ENCODE measurements at regions not wholly inside any gene's neighbourhood (a gene's known extent, or its start where the extent isn't known, plus 50 kb on each side); places are given as distances from the start of the nearest gene placed in this dataset.

DNA sequence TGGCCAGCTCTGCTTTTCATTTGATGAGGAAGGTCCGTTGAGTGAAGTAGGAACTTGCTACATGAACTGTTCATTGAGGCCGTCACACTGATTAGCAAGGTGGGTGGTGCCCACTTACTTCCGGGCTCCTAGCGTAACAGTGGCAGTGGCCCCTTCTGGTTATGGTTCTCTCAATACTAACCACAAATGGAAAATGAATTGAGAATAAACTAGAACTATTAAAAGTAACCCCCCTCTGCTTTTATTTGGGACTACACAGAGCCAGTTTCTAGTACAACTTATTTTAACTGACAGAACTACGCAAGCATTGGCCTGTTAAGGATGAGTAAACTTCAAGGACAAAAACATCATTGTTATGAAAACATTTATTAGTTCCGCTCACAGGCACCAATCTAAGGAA lies 519.1 kb downstream of the INHBA start (continued):
- TF ChIP-seq, protein P1, sequence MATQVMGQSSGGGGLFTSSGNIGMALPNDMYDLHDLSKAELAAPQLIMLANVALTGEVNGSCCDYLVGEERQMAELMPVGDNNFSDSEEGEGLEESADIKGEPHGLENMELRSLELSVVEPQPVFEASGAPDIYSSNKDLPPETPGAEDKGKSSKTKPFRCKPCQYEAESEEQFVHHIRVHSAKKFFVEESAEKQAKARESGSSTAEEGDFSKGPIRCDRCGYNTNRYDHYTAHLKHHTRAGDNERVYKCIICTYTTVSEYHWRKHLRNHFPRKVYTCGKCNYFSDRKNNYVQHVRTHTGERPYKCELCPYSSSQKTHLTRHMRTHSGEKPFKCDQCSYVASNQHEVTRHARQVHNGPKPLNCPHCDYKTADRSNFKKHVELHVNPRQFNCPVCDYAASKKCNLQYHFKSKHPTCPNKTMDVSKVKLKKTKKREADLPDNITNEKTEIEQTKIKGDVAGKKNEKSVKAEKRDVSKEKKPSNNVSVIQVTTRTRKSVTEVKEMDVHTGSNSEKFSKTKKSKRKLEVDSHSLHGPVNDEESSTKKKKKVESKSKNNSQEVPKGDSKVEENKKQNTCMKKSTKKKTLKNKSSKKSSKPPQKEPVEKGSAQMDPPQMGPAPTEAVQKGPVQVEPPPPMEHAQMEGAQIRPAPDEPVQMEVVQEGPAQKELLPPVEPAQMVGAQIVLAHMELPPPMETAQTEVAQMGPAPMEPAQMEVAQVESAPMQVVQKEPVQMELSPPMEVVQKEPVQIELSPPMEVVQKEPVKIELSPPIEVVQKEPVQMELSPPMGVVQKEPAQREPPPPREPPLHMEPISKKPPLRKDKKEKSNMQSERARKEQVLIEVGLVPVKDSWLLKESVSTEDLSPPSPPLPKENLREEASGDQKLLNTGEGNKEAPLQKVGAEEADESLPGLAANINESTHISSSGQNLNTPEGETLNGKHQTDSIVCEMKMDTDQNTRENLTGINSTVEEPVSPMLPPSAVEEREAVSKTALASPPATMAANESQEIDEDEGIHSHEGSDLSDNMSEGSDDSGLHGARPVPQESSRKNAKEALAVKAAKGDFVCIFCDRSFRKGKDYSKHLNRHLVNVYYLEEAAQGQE (IDR thresholded peaks at IDR 0.05), result no peak
- no peak for TF ChIP-seq BCL3 (IDR thresholded peaks at IDR 0.05)

- H3K4me2 ChIP-seq, result no peak overlapping the region
Measured at GRCh38 chr7:41182782-41183181, 520.1 kb downstream of the INHBA start.

GRCh38 chr7:41175435-41175834 lies 527.5 kb downstream of the INHBA start:
- ATAC-seq (no peak), FAIRE-seq (no peak), DNase-seq (ENCODE audit: low read depth in 1 of 2, low spot score in 1 of 2) (no peak)
- WGBS (ENCODE audit: missing lambda C conversion rate), result 50% methylated on average over 8 of the region's 8 CpGs
- H3K9me3 ChIP-seq, result no peaks in the 10 kb centered on the region
- no peak overlapping the region for H3K4me3 ChIP-seq
- ChIA-PET CTCF (no interaction called here), POLR2A (no interaction called here)
- TF ChIP-seq ESRRA (IDR thresholded peaks at IDR 0.05; ENCODE audit: borderline replicate concordance, low read length) (no peak), MAFK (IDR thresholded peaks at IDR 0.05; ENCODE audit: partially characterized antibody) (no peak), KDM1A (IDR thresholded peaks at IDR 0.05; ENCODE audit: low read depth) (no peak), ZNF302 (CRISPR knock-in tag; IDR thresholded peaks at IDR 0.05) (no peak), JUN (IDR thresholded peaks at IDR 0.05) (no peak), CHD2 (IDR thresholded peaks at IDR 0.05; ENCODE audit: low read length, partially characterized antibody) (no peak), MAX (IDR thresholded peaks at IDR 0.05) (no peak), HDAC2 (IDR thresholded peaks at IDR 0.05) (no peak), GATA3 (IDR thresholded peaks at IDR 0.05; ENCODE audit: borderline replicate concordance) (no peak), RARB (CRISPR knock-in tag; IDR thresholded peaks at IDR 0.05) (no peak), RFX5 (IDR thresholded peaks at IDR 0.05) (no peak), PHF8 (IDR thresholded peaks at IDR 0.05; ENCODE audit: borderline replicate concordance, low read depth) (no peak), RNF2 (IDR thresholded peaks at IDR 0.05; ENCODE audit: borderline replicate concordance, low read depth) (no peak)
- TF ChIP-seq, protein P2, sequence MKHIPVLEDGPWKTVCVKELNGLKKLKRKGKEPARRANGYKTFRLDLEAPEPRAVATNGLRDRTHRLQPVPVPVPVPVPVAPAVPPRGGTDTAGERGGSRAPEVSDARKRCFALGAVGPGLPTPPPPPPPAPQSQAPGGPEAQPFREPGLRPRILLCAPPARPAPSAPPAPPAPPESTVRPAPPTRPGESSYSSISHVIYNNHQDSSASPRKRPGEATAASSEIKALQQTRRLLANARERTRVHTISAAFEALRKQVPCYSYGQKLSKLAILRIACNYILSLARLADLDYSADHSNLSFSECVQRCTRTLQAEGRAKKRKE (CRISPR knock-in tag; IDR thresholded peaks at IDR 0.05; ENCODE audit: low read depth), result no peak
- TF ChIP-seq, protein P3, sequence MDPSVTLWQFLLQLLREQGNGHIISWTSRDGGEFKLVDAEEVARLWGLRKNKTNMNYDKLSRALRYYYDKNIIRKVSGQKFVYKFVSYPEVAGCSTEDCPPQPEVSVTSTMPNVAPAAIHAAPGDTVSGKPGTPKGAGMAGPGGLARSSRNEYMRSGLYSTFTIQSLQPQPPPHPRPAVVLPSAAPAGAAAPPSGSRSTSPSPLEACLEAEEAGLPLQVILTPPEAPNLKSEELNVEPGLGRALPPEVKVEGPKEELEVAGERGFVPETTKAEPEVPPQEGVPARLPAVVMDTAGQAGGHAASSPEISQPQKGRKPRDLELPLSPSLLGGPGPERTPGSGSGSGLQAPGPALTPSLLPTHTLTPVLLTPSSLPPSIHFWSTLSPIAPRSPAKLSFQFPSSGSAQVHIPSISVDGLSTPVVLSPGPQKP (IDR thresholded peaks at IDR 0.05; ENCODE audit: low read depth, low read length), result no peak
- TF ChIP-seq, protein P4, sequence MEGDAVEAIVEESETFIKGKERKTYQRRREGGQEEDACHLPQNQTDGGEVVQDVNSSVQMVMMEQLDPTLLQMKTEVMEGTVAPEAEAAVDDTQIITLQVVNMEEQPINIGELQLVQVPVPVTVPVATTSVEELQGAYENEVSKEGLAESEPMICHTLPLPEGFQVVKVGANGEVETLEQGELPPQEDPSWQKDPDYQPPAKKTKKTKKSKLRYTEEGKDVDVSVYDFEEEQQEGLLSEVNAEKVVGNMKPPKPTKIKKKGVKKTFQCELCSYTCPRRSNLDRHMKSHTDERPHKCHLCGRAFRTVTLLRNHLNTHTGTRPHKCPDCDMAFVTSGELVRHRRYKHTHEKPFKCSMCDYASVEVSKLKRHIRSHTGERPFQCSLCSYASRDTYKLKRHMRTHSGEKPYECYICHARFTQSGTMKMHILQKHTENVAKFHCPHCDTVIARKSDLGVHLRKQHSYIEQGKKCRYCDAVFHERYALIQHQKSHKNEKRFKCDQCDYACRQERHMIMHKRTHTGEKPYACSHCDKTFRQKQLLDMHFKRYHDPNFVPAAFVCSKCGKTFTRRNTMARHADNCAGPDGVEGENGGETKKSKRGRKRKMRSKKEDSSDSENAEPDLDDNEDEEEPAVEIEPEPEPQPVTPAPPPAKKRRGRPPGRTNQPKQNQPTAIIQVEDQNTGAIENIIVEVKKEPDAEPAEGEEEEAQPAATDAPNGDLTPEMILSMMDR (IDR thresholded peaks at IDR 0.05), result no peak
- H3K27ac ChIP-seq, result no peak overlapping the region
- no peaks in the 10 kb centered on the region for H3K4me1 ChIP-seq
- no peak overlapping the region for H3K4me2 ChIP-seq

More at GRCh38 chr7:41182782-41183181, 520.1 kb downstream of the INHBA start:
- ChIA-PET CTCF (no interaction called here), POLR2A (no interaction called here)
- FAIRE-seq (no peak), ATAC-seq (no peak), DNase-seq (ENCODE audit: low read depth in 1 of 2, low spot score in 1 of 2) (no peak)
- H3K27ac ChIP-seq, result no peak overlapping the region
- no peaks in the 10 kb centered on the region for H3K4me1 ChIP-seq
- WGBS (ENCODE audit: missing lambda C conversion rate), result 38% methylated on average over 2 of the region's 2 CpGs
- H3K9me3 ChIP-seq, result no peaks in the 10 kb centered on the region
- TF ChIP-seq ZNF302 (CRISPR knock-in tag; IDR thresholded peaks at IDR 0.05), result no peak
- no peak for TF ChIP-seq ZSCAN20 (CRISPR knock-in tag; IDR thresholded peaks at IDR 0.05)
- no peak for TF ChIP-seq HEYL (CRISPR knock-in tag; IDR thresholded peaks at IDR 0.05)
- TF ChIP-seq, protein P3 (IDR thresholded peaks at IDR 0.05; ENCODE audit: low read depth, low read length), result no peak
- no peak overlapping the region for H3K4me3 ChIP-seq

Measured in A549 (cell line).